ENCODE measurements at regions not wholly inside any gene's neighbourhood (a gene's known extent, or its start where the extent isn't known, plus 50 kb on each side); places are given as distances from the start of the nearest gene placed in this dataset.
A peak's percentile ranks its signal among the peaks of the same experiment; 100 is the strongest.
"Not testable (repeated sequence)": the region's sequence is repeated elsewhere in the genome, so short reads cannot be mapped to it uniquely, and the experiment has no call there.

GRCh38 chr4:25474690-25475089 is 97.6 kb downstream of the ANAPC4 start:
- no peak for DNase-seq (ENCODE audit: low read depth)

- no peak for DNase-seq (ENCODE audit: low read depth)
Measured at GRCh38 chr4:25477221-25477620, 100.2 kb downstream of the ANAPC4 start.

- no peak for DNase-seq (ENCODE audit: low read depth)
Measured at GRCh38 chr4:25481648-25482047, 104.6 kb downstream of the ANAPC4 start.

GRCh38 chr4:25484243-25484721 is 107.2 kb downstream of the ANAPC4 start:
- peak; percentile 37 for DNase-seq (ENCODE audit: low read depth)

- no peak for DNase-seq (ENCODE audit: low read depth)
Measured at GRCh38 chr4:25485104-25485503, 108.0 kb downstream of the ANAPC4 start.

GRCh38 chr4:25486171-25486570 is 109.1 kb downstream of the ANAPC4 start:
- DNase-seq (ENCODE audit: low read depth): peak; percentile 56

- DNase-seq (ENCODE audit: low read depth): peak; percentile 39
Measured at GRCh38 chr4:25487155-25487554, 110.1 kb downstream of the ANAPC4 start.

- no peak for DNase-seq (ENCODE audit: low read depth)
Measured at GRCh38 chr4:25489253-25489797, 112.3 kb downstream of the ANAPC4 start.

- DNase-seq (ENCODE audit: low read depth): no peak
Measured at GRCh38 chr4:25493466-25493865, 116.4 kb downstream of the ANAPC4 start.

- DNase-seq (ENCODE audit: low read depth): no peak
Measured at GRCh38 chr4:25494166-25494565, 117.1 kb downstream of the ANAPC4 start.

GRCh38 chr4:25500626-25501316 is 123.7 kb downstream of the ANAPC4 start:
- no peak for DNase-seq (ENCODE audit: low read depth)

- no peak for DNase-seq (ENCODE audit: low read depth)
Measured at GRCh38 chr4:25502115-25502514, 125.1 kb downstream of the ANAPC4 start.

- DNase-seq (ENCODE audit: low read depth): no peak
Measured at GRCh38 chr4:25503779-25504178, 126.7 kb downstream of the ANAPC4 start.

- DNase-seq (ENCODE audit: low read depth): no peak
Measured at GRCh38 chr4:25504932-25505636, 128.0 kb downstream of the ANAPC4 start.

- DNase-seq (ENCODE audit: low read depth): no peak
Measured at GRCh38 chr4:25505637-25505991, 128.6 kb downstream of the ANAPC4 start.

- DNase-seq (ENCODE audit: low read depth): no peak
Measured at GRCh38 chr4:25506032-25506571, 129.0 kb downstream of the ANAPC4 start.

GRCh38 chr4:25509646-25510045 is 132.6 kb downstream of the ANAPC4 start:
- DNase-seq (ENCODE audit: low read depth): no peak

- DNase-seq (ENCODE audit: low read depth): not testable (repeated sequence)
Measured at GRCh38 chr4:25511823-25512222, 134.8 kb downstream of the ANAPC4 start.

GRCh38 chr4:25513814-25514213 is 136.8 kb downstream of the ANAPC4 start:
- DNase-seq (ENCODE audit: low read depth): no peak

- no peak for DNase-seq (ENCODE audit: low read depth)
Measured at GRCh38 chr4:25523405-25523804, 132.2 kb upstream of the SLC34A2 start.

GRCh38 chr4:25524663-25525062 is 131.0 kb upstream of the SLC34A2 start:
- DNase-seq (ENCODE audit: low read depth): no peak

- no peak for DNase-seq (ENCODE audit: low read depth)
Measured at GRCh38 chr4:25525896-25526295, 129.8 kb upstream of the SLC34A2 start.

All from HT1080 (cell line).